ENCODE measurements at regions not wholly inside any gene's neighbourhood (a gene's known extent, or its start where the extent isn't known, plus 50 kb on each side); places are given as distances from the start of the nearest gene placed in this dataset.

GRCh38 chr20:50320901-50321796, 130.5 kb downstream of the CEBPB start (continued):
- no peak for TF ChIP-seq RB1 (IDR thresholded peaks at IDR 0.05; ENCODE audit: low read depth)
- TF ChIP-seq MTA2 (IDR thresholded peaks at IDR 0.05; ENCODE audit: low read depth): no peak
- TF ChIP-seq, protein P1, sequence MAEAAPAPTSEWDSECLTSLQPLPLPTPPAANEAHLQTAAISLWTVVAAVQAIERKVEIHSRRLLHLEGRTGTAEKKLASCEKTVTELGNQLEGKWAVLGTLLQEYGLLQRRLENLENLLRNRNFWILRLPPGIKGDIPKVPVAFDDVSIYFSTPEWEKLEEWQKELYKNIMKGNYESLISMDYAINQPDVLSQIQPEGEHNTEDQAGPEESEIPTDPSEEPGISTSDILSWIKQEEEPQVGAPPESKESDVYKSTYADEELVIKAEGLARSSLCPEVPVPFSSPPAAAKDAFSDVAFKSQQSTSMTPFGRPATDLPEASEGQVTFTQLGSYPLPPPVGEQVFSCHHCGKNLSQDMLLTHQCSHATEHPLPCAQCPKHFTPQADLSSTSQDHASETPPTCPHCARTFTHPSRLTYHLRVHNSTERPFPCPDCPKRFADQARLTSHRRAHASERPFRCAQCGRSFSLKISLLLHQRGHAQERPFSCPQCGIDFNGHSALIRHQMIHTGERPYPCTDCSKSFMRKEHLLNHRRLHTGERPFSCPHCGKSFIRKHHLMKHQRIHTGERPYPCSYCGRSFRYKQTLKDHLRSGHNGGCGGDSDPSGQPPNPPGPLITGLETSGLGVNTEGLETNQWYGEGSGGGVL (CRISPR knock-in tag; IDR thresholded peaks at IDR 0.05): no peak
- peak; percentile 85 for TF ChIP-seq JUND (IDR thresholded peaks at IDR 0.05; ENCODE audit: borderline replicate concordance, low read depth, low read length)
- TF ChIP-seq JUND (tag; IDR thresholded peaks at IDR 0.05; ENCODE audit: borderline replicate concordance, low read depth, low read length): peak; percentile 76; the same call in 1 of the 3 replicates
- TF ChIP-seq HMGN3 (IDR thresholded peaks at IDR 0.05; ENCODE audit: borderline replicate concordance, extremely low read depth, insufficient read length, low read depth, low read length): peak; percentile 64
- peak; percentile 85 for TF ChIP-seq FOSL1 (tag; conservative IDR thresholded peaks at IDR 0.05)
- no peak for TF ChIP-seq OTX1 (CRISPR knock-in tag; IDR thresholded peaks at IDR 0.05)
- no peak for TF ChIP-seq HNRNPH1 (optimal IDR thresholded peaks at IDR 0.05; ENCODE audit: low read depth, low read length)
- no peak for TF ChIP-seq ARID3A (IDR thresholded peaks at IDR 0.05; ENCODE audit: borderline replicate concordance, low read depth, low read length)
- no peak for TF ChIP-seq SIN3B (IDR thresholded peaks at IDR 0.05; ENCODE audit: low read depth)
- no peak for TF ChIP-seq RFX7 (CRISPR knock-in tag; IDR thresholded peaks at IDR 0.05)
- TF ChIP-seq YBX1 (IDR thresholded peaks at IDR 0.05): no peak
- TF ChIP-seq STAT5A (IDR thresholded peaks at IDR 0.05; ENCODE audit: borderline replicate concordance, low read length): no peak
- TF ChIP-seq HOXB6 (CRISPR knock-in tag; IDR thresholded peaks at IDR 0.05; ENCODE audit: borderline replicate concordance): no peak
- no peak for TF ChIP-seq ZNF197 (CRISPR knock-in tag; IDR thresholded peaks at IDR 0.05; ENCODE audit: low read depth)
- no peak for TF ChIP-seq KLF16 (IDR thresholded peaks at IDR 0.05)
- TF ChIP-seq RAD21 (CRISPR knock-in tag; conservative IDR thresholded peaks at IDR 0.05 in 1 of 2, IDR thresholded peaks at IDR 0.05 in 1 of 2): 0 out of 4 replicates have a peak, but pooled peaks of 1 of the 2 experiments have one; percentile 3
- no peak for TF ChIP-seq HMG20B (CRISPR knock-in tag; IDR thresholded peaks at IDR 0.05)
- TF ChIP-seq PCBP1 (IDR thresholded peaks at IDR 0.05; ENCODE audit: low read depth, low read length, poor library complexity, severe bottlenecking): no peak
- TF ChIP-seq, protein P2, sequence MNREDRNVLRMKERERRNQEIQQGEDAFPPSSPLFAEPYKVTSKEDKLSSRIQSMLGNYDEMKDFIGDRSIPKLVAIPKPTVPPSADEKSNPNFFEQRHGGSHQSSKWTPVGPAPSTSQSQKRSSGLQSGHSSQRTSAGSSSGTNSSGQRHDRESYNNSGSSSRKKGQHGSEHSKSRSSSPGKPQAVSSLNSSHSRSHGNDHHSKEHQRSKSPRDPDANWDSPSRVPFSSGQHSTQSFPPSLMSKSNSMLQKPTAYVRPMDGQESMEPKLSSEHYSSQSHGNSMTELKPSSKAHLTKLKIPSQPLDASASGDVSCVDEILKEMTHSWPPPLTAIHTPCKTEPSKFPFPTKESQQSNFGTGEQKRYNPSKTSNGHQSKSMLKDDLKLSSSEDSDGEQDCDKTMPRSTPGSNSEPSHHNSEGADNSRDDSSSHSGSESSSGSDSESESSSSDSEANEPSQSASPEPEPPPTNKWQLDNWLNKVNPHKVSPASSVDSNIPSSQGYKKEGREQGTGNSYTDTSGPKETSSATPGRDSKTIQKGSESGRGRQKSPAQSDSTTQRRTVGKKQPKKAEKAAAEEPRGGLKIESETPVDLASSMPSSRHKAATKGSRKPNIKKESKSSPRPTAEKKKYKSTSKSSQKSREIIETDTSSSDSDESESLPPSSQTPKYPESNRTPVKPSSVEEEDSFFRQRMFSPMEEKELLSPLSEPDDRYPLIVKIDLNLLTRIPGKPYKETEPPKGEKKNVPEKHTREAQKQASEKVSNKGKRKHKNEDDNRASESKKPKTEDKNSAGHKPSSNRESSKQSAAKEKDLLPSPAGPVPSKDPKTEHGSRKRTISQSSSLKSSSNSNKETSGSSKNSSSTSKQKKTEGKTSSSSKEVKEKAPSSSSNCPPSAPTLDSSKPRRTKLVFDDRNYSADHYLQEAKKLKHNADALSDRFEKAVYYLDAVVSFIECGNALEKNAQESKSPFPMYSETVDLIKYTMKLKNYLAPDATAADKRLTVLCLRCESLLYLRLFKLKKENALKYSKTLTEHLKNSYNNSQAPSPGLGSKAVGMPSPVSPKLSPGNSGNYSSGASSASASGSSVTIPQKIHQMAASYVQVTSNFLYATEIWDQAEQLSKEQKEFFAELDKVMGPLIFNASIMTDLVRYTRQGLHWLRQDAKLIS (CRISPR knock-in tag; IDR thresholded peaks at IDR 0.05): no peak
- TF ChIP-seq DPF2 (IDR thresholded peaks at IDR 0.05): peak; percentile 45; the same call in 1 of the 2 replicates

Data from K562 (cell line).